Lung (tissue), 11 donors: ENCODE measurements at regions not wholly inside any gene's neighbourhood (a gene's known extent, or its start where the extent isn't known, plus 50 kb on each side); places are given as distances from the start of the nearest gene placed in this dataset.
"Not testable (repeated sequence)": the region's sequence is repeated elsewhere in the genome, so short reads cannot be mapped to it uniquely, and the experiment has no call there.

Experiments used
- ATAC-seq: fragments of 200-7000 bp; cut with Tn5 transposase; one replicate; pipeline ENCODE4 v1.9.1; 2020; ENCODE audit warnings: moderate number of reproducible peaks; ENCODE audit not compliant: insufficient read depth, low FRiP score
- DNase-seq, 3 donors: peaks; one replicate each; pipeline ENCODE4 v3.0.0-alpha.2; 2013 to 2017
- H3K27ac ChIP-seq, 2 donors: one replicate each; pipeline ENCODE4 v1.5.1; 2013; ENCODE audit warnings: mild to moderate bottlenecking in 2 of 2, moderate library complexity in 2 of 2, control low read depth in 1 of 2, inconsistent platforms in 1 of 2, low read depth in 1 of 2, low read length in 1 of 2
- H3K27me3 ChIP-seq, 3 donors: one replicate each; pipeline ENCODE4 v1.5.1; 2013; ENCODE audit warnings: low read length in 2 of 3; ENCODE audit not compliant: control insufficient read depth in 3 of 3, insufficient read depth in 3 of 3
- H3K36me3 ChIP-seq, 4 donors: one replicate each; pipeline ENCODE4 v1.5.1; 2013; ENCODE audit warnings: low read length in 4 of 4, mild to moderate bottlenecking in 1 of 4, moderate library complexity in 1 of 4; ENCODE audit not compliant: control insufficient read depth in 4 of 4, insufficient read depth in 4 of 4
- H3K4me1 ChIP-seq, 5 donors: one replicate each; pipeline ENCODE4 v1.5.1; 2013; ENCODE audit warnings: low read length in 5 of 5, mild to moderate bottlenecking in 2 of 5, moderate library complexity in 1 of 5; ENCODE audit not compliant: control insufficient read depth in 5 of 5, insufficient read depth in 5 of 5
- H3K4me3 ChIP-seq: one replicate; pipeline ENCODE4 v1.5.1; 2013; ENCODE audit warnings: mild to moderate bottlenecking, control low read depth, moderate library complexity
- H3K9ac ChIP-seq, 2 donors: one replicate each; pipeline ENCODE4 v1.5.1; 2013; ENCODE audit warnings: low read length in 2 of 2, control low read depth in 1 of 2; ENCODE audit not compliant: insufficient read depth in 1 of 2
- H3K9me3 ChIP-seq, 4 donors: one replicate each; pipeline ENCODE4 v1.5.1; 2013; ENCODE audit warnings: low read length in 3 of 4, mild to moderate bottlenecking in 1 of 4, moderate library complexity in 1 of 4; ENCODE audit not compliant: control insufficient read depth in 4 of 4, insufficient read depth in 3 of 4
- WGBS, 2 donors: extraction: QIAGEN DNeasy Blood & Tissue Kit; methylation state at CpG; one replicate each; pipeline ENCODE4 v1.1.7; 2013; 5-methylcytosine and 5-hydroxymethylcytosine counted together
- TF ChIP-seq, protein P1 (sequence below): IDR thresholded peaks from 2 replicates; pipeline ENCODE4 v1.5.1; 2012; ENCODE audit warnings: mild to moderate bottlenecking; ENCODE audit errors: control extremely low read depth, extremely low read depth
- donor health status: control.
- donor health status: control.
- donor health status: Bipolar disorder and iron deficiency.
- donor health status: healthy.
- donor health status: DM: yes; HTN: yes; CAD: no.

- WGBS, 2 donors, result 89 to 94% methylated on average over 2 of the region's 2 CpGs
- no peak overlapping the region for H3K9ac ChIP-seq
- H3K27ac ChIP-seq, result no peak overlapping the region
- TF ChIP-seq, protein P1, sequence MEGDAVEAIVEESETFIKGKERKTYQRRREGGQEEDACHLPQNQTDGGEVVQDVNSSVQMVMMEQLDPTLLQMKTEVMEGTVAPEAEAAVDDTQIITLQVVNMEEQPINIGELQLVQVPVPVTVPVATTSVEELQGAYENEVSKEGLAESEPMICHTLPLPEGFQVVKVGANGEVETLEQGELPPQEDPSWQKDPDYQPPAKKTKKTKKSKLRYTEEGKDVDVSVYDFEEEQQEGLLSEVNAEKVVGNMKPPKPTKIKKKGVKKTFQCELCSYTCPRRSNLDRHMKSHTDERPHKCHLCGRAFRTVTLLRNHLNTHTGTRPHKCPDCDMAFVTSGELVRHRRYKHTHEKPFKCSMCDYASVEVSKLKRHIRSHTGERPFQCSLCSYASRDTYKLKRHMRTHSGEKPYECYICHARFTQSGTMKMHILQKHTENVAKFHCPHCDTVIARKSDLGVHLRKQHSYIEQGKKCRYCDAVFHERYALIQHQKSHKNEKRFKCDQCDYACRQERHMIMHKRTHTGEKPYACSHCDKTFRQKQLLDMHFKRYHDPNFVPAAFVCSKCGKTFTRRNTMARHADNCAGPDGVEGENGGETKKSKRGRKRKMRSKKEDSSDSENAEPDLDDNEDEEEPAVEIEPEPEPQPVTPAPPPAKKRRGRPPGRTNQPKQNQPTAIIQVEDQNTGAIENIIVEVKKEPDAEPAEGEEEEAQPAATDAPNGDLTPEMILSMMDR, result no peak
- DNase-seq (no peak), ATAC-seq (no peak)
- no peaks in the 10 kb centered on the region for H3K4me1 ChIP-seq
- no peaks in the 10 kb centered on the region for H3K27me3 ChIP-seq
- no peaks in the 10 kb centered on the region for H3K36me3 ChIP-seq
- H3K4me3 ChIP-seq, result no peak overlapping the region
- no peaks in the 10 kb centered on the region for H3K9me3 ChIP-seq
These were observed 548.8 kb upstream of the ZNF804A start for GRCh38 chr2:184049566-184049965.

DNA sequence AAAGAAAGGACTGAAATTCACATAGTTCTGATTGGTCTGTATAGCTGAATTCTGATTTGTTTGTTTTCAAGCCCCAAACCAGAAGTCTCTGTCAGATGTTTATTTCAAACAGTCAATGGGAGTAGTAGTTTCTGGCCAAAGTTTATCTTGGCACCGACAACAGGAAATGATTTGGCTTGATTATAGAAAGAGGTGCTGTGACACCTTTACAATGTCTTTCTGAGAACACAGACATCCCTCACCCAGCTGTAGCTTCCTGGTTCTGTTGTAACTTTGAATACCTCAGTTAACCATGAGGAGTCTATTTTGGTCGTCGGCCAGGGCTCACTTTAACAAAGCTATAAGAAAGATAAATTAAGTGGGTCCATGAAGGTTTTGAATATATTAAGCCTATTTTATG is 545.0 kb upstream of the ZNF804A start:
- H3K27ac ChIP-seq, result no peak overlapping the region
- no peak overlapping the region for H3K9ac ChIP-seq
- H3K36me3 ChIP-seq, result no peaks in the 10 kb centered on the region
- no peaks in the 10 kb centered on the region for H3K27me3 ChIP-seq
- WGBS, 2 donors, result 34 to 61% methylated on average over 3 of the region's 3 CpGs
- no peaks in the 10 kb centered on the region for H3K4me1 ChIP-seq
- no peak overlapping the region for H3K4me3 ChIP-seq
- peak in 2 of 3 donors; percentile 42 to 53 for DNase-seq
- TF ChIP-seq, protein P1, result no peak
- no peak for ATAC-seq
- no peaks in the 10 kb centered on the region for H3K9me3 ChIP-seq

DNA sequence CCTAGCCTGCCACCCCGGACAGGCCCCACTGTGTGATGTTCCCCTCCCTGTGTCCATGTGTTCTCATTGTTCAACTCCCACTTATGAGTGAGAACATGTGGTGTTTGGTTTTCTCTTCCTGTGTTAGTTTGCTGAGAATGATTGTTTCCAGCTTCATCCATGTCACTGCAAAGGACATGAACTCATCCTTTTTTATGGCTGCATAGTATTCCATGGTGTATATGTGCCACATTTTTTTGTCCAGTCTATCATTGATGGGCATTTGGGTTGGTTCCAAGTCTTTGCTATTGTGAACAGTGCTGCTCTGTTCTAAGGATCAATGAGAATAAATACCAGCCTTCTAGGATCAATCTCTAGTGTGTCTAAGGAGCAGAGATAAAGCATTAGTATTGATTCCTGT is 543.9 kb upstream of the ZNF804A start:
- not testable (repeated sequence) for DNase-seq, H3K4me1 ChIP-seq, H3K9me3 ChIP-seq, H3K27me3 ChIP-seq, H3K27ac ChIP-seq, H3K4me3 ChIP-seq, H3K9ac ChIP-seq, ATAC-seq, H3K36me3 ChIP-seq
- 83 to 92% methylated on average over 1 of the region's 1 CpG for WGBS, 2 donors

GRCh38 chr2:184057910-184058309 is 540.4 kb upstream of the ZNF804A start:
- H3K36me3 ChIP-seq, result no peaks in the 10 kb centered on the region
- H3K4me3 ChIP-seq, result no peak overlapping the region
- no peaks in the 10 kb centered on the region for H3K4me1 ChIP-seq
- H3K27ac ChIP-seq, result no peak overlapping the region
- DNase-seq, result no peak
- no peaks in the 10 kb centered on the region for H3K27me3 ChIP-seq
- no peak overlapping the region for H3K9ac ChIP-seq
- WGBS, 2 donors, result 88 to 92% methylated on average over 4 of the region's 4 CpGs
- ATAC-seq, result no peak
- no peaks in the 10 kb centered on the region for H3K9me3 ChIP-seq
- TF ChIP-seq, protein P1, result no peak

GRCh38 chr2:184060268-184060667 is 538.1 kb upstream of the ZNF804A start:
- H3K9me3 ChIP-seq, DNase-seq, H3K4me1 ChIP-seq, H3K27me3 ChIP-seq, H3K4me3 ChIP-seq, ATAC-seq, H3K36me3 ChIP-seq, H3K27ac ChIP-seq, H3K9ac ChIP-seq: not testable (repeated sequence)
- 86 to 92% methylated on average over 3 of the region's 3 CpGs for WGBS, 2 donors
